Loucy (cell line): ENCODE measurements at regions not wholly inside any gene's neighbourhood (a gene's known extent, or its start where the extent isn't known, plus 50 kb on each side); places are given as distances from the start of the nearest gene placed in this dataset.

Experiments used
- H2AFZ ChIP-seq: fragments of 200-600 bp; sonication (generic); 2 replicates; pipeline ENCODE4 v1.6.0; 2016; ENCODE audit warnings: antibody characterized with exemption, mild to moderate bottlenecking, low read length, moderate library complexity
- H3F3A ChIP-seq: fragments of 200-600 bp; 2 replicates; pipeline ENCODE4 v1.6.0; 2016; ENCODE audit warnings: antibody characterized with exemption, low read depth, mild to moderate bottlenecking
- H3K27me3 ChIP-seq: fragments of 200-600 bp; sonication (generic); 2 replicates; pipeline ENCODE4 v1.6.1; 2014; ENCODE audit warnings: low read length, mild to moderate bottlenecking; ENCODE audit not compliant: insufficient read depth, poor library complexity, severe bottlenecking
- H3K36me3 ChIP-seq: fragments of 200-600 bp; sonication (generic); 2 replicates; pipeline ENCODE4 v1.6.1; 2016; ENCODE audit warnings: low read length; ENCODE audit not compliant: insufficient read depth
- H3K4me1 ChIP-seq: fragments of 200-600 bp; sonication (generic); 2 replicates; pipeline ENCODE4 v1.5.1; 2014; ENCODE audit warnings: low read length, mild to moderate bottlenecking; ENCODE audit not compliant: insufficient read depth, poor library complexity, severe bottlenecking
- H3K4me2 ChIP-seq: fragments of 200-600 bp; sonication (generic); 2 replicates; pipeline ENCODE4 v1.6.0; 2014; ENCODE audit warnings: antibody characterized with exemption, low read length, low read depth, mild to moderate bottlenecking; ENCODE audit not compliant: poor library complexity, severe bottlenecking
- H3K4me3 ChIP-seq: fragments of 200-600 bp; sonication (generic); 2 replicates; pipeline ENCODE4 v1.5.1; 2014; ENCODE audit warnings: low read length, mild to moderate bottlenecking, mixed read lengths; ENCODE audit not compliant: poor library complexity, severe bottlenecking
- H3K79me2 ChIP-seq: fragments of 200-600 bp; sonication (generic); 2 replicates; pipeline ENCODE4 v1.6.1; 2014; ENCODE audit warnings: low read length; ENCODE audit not compliant: insufficient read depth
- H3K9ac ChIP-seq: fragments of 200-600 bp; sonication (generic); 2 replicates; pipeline ENCODE4 v1.6.0; 2014; ENCODE audit warnings: mild to moderate bottlenecking, low read depth, low read length, moderate library complexity; ENCODE audit not compliant: poor library complexity, severe bottlenecking
- H3K9me2 ChIP-seq: fragments of 200-600 bp; sonication (generic); replicated peaks from 2 replicates; pipeline ENCODE4 v1.6.1; 2016; ENCODE audit warnings: low read depth, low read length, mixed read lengths
- H3K9me3 ChIP-seq: fragments of 200-600 bp; sonication (generic); 2 replicates; pipeline ENCODE4 v1.6.1; 2014; ENCODE audit warnings: mild to moderate bottlenecking, antibody characterized with exemption, low read length, low read depth; ENCODE audit not compliant: insufficient read depth
- H4K20me1 ChIP-seq: fragments of 200-600 bp; sonication (generic); 2 replicates; pipeline ENCODE4 v1.6.0; 2014; ENCODE audit warnings: antibody characterized with exemption, low read length, mild to moderate bottlenecking; ENCODE audit not compliant: insufficient read depth, poor library complexity, severe bottlenecking
- CTCF ChIP-seq: fragments of 200-600 bp; sonication (generic); conservative IDR thresholded peaks from 2 replicates; pipeline ENCODE4 v1.5.1; 2014; ENCODE audit warnings: mild to moderate bottlenecking, antibody characterized with exemption, low read length
- EZH2phosphoT487 ChIP-seq: fragments of 200-600 bp; IDR thresholded peaks from 2 replicates; pipeline ENCODE4 v1.6.1; 2018; ENCODE audit warnings: antibody characterized with exemption, mild to moderate bottlenecking, moderate library complexity, borderline replicate concordance

DNA sequence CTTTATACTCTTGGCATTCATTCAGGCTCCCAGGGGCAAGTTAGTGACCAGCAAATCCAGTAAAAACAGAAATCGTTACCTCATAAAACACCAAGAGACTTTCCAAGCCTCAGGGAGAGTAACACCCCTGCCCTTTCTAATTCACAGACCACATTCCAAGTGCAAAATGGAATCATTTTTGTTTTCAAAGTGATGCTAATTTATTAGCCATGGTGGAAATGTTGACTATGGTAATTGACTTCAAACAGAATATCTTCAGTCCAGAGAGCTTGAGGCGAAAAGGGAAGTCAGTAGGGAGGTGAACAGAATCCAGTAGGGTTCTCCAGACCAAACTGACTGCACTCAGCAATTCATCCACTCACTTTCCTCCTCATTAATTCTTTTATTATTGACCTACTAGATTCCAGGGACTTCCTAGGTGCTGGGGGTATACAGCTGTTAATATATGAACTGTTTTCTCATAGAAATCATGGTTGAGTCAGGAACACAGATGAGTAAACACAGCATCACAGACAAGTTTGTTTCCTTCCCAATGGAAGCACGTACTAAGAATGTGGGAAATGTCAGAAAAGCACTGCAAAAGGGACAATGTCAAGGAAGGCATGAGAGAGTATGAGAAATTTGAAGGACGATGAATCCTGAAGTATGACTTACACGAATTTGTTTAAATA lies 388.5 kb upstream of the C1orf87 start:
- no peak for TF ChIP-seq CTCF
- TF ChIP-seq EZH2phosphoT487 = no peak
- Histone ChIP-seq H3K9me2 (no peaks in the 10 kb centered on the region), H2AFZ (no peak overlapping the region), H3K9ac (no peak overlapping the region), H3K79me2 (no peaks in the 10 kb centered on the region), H3K4me3 (no peak overlapping the region), H3K27me3 (no peaks in the 10 kb centered on the region), H3K36me3 (no peaks in the 10 kb centered on the region), H3K4me2 (no peak overlapping the region), H3K4me1 (no peaks in the 10 kb centered on the region), H4K20me1 (no peaks in the 10 kb centered on the region), H3F3A (no peaks in the 10 kb centered on the region), H3K9me3 (peaks cover 2% of the 10 kb centered on the region)

GRCh38 chr1:60458111-60458510 lies 384.5 kb upstream of the C1orf87 start:
- no peaks in the 10 kb centered on the region for H3F3A ChIP-seq
- no peaks in the 10 kb centered on the region for H3K4me1 ChIP-seq
- no peak overlapping the region for H3K4me2 ChIP-seq
- no peaks in the 10 kb centered on the region for H3K79me2 ChIP-seq
- H3K36me3 ChIP-seq = no peaks in the 10 kb centered on the region
- peaks cover 6% of the 10 kb centered on the region for H3K9me3 ChIP-seq
- H4K20me1 ChIP-seq = no peaks in the 10 kb centered on the region
- no peak overlapping the region for H3K9ac ChIP-seq
- no peaks in the 10 kb centered on the region for H3K9me2 ChIP-seq
- no peak for TF ChIP-seq EZH2phosphoT487
- no peak for TF ChIP-seq CTCF
- H3K27me3 ChIP-seq = no peaks in the 10 kb centered on the region
- no peak overlapping the region for H2AFZ ChIP-seq
- no peak overlapping the region for H3K4me3 ChIP-seq

- no peak overlapping the region for H3K4me2 ChIP-seq
- H3F3A ChIP-seq = no peaks in the 10 kb centered on the region
- H3K27me3 ChIP-seq = no peaks in the 10 kb centered on the region
- no peaks in the 10 kb centered on the region for H3K36me3 ChIP-seq
- H4K20me1 ChIP-seq = no peaks in the 10 kb centered on the region
- H3K79me2 ChIP-seq = no peaks in the 10 kb centered on the region
- no peak overlapping the region for H3K9ac ChIP-seq
- TF ChIP-seq EZH2phosphoT487 (no peak), CTCF (no peak)
- H3K9me3 ChIP-seq = no peaks in the 10 kb centered on the region; the same call in 1 of the 2 replicates
- H3K9me2 ChIP-seq = no peaks in the 10 kb centered on the region
- H2AFZ ChIP-seq = no peak overlapping the region
- no peaks in the 10 kb centered on the region for H3K4me1 ChIP-seq
- no peak overlapping the region for H3K4me3 ChIP-seq
Measured at GRCh38 chr1:60449876-60450275, 376.3 kb upstream of the C1orf87 start.
